ENCODE measurements at regions not wholly inside any gene's neighbourhood (a gene's known extent, or its start where the extent isn't known, plus 50 kb on each side); places are given as distances from the start of the nearest gene placed in this dataset.

GRCh38 chr2:195600778-195601177 lies 56.2 kb upstream of the SLC39A10 start:
- Histone ChIP-seq H3K4me3 (replicated peaks in 1 of 3) (no peak overlapping the region), H3K27ac (peak overlapping the region; percentile 60 to 77 (median 71)), H3K4me1 (peaks cover 26 to 37% of the 10 kb centered on the region in 2 donors), H3K9me3 (no peaks in the 10 kb centered on the region), H3K27me3 (no peaks in the 10 kb centered on the region), H3K36me3 (no peaks in the 10 kb centered on the region)
- DNase-seq, result no peak
- TF ChIP-seq, protein P1, sequence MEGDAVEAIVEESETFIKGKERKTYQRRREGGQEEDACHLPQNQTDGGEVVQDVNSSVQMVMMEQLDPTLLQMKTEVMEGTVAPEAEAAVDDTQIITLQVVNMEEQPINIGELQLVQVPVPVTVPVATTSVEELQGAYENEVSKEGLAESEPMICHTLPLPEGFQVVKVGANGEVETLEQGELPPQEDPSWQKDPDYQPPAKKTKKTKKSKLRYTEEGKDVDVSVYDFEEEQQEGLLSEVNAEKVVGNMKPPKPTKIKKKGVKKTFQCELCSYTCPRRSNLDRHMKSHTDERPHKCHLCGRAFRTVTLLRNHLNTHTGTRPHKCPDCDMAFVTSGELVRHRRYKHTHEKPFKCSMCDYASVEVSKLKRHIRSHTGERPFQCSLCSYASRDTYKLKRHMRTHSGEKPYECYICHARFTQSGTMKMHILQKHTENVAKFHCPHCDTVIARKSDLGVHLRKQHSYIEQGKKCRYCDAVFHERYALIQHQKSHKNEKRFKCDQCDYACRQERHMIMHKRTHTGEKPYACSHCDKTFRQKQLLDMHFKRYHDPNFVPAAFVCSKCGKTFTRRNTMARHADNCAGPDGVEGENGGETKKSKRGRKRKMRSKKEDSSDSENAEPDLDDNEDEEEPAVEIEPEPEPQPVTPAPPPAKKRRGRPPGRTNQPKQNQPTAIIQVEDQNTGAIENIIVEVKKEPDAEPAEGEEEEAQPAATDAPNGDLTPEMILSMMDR (IDR thresholded peaks at IDR 0.05), result no peak
- TF ChIP-seq POLR2A (IDR thresholded peaks at IDR 0.05), result no peak
- intact Hi-C loops (cut with DNase I), result no loop called here

DNA sequence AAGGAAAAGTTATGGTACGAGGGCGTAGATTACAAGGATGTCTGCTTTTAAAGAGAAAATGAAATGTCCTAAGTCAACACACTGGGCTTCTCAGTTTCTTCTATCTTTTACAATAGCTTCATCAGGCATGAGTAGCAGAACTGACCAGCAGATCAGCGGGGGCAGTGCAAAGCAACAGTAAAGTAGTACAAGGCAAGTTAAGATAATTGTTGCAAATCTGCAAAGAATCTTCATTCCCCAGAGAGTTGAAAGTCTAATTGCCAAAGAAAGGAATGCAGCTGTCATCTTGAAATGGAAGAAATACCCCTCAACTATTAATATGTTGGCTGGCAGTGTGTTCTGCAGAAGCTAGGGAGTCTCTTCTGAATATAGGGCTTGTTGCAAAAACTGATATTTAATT lies 60.2 kb upstream of the SLC39A10 start:
- 92 to 97% methylated on average over 3 of the region's 3 CpGs for WGBS, 2 donors

DNA sequence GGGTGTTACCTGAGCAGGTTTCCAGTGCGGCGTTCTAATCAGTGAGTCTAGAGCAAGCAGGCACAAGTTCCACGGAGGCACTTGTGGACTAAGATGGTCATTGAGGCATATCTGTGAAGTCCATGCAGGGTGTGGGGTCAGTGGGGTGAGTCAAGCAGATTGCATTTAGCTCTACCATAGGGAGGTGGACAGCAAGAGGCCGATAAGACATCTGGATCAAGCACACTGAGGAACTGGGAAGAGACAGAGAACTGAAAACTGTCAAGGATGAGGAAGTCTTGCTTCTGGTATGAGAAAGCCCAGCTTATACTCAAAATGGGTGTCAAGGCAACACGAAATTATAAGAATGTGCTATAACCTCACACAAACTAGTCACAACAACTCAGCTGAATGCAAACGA lies 61.2 kb upstream of the SLC39A10 start:
- DNase-seq, result peak; percentile 38 to 43
- H3K4me1 ChIP-seq, result peaks cover 52 to 54% of the 10 kb centered on the region in 2 donors
- no peak for TF ChIP-seq POLR2A (IDR thresholded peaks at IDR 0.05)
- TF ChIP-seq, protein P1 (IDR thresholded peaks at IDR 0.05), result no peak
- no peaks in the 10 kb centered on the region for H3K9me3 ChIP-seq
- H3K4me3 ChIP-seq (replicated peaks in 1 of 3), result no peak overlapping the region
- H3K27me3 ChIP-seq, result no peaks in the 10 kb centered on the region
- intact Hi-C loops (cut with DNase I), result no loop called here
- no peaks in the 10 kb centered on the region for H3K36me3 ChIP-seq
- 58 to 67% methylated on average over 6 of the region's 6 CpGs for WGBS, 2 donors
- peak overlapping the region; percentile 75 to 85 (median 79) for H3K27ac ChIP-seq

More for the DNA sequence above, 60.2 kb upstream of the SLC39A10 start:
- Histone ChIP-seq H3K27me3 (no peaks in the 10 kb centered on the region), H3K4me3 (replicated peaks in 1 of 3) (no peak overlapping the region), H3K36me3 (no peaks in the 10 kb centered on the region), H3K27ac (peak overlapping the region; percentile 30 to 79 (median 75)), H3K4me1 (peaks cover 49 to 51% of the 10 kb centered on the region in 2 donors), H3K9me3 (no peaks in the 10 kb centered on the region)
- intact Hi-C loops (cut with DNase I), result no loop called here
- TF ChIP-seq, protein P1 (IDR thresholded peaks at IDR 0.05), result no peak
- no peak for TF ChIP-seq POLR2A (IDR thresholded peaks at IDR 0.05)
- no peak for DNase-seq

DNA sequence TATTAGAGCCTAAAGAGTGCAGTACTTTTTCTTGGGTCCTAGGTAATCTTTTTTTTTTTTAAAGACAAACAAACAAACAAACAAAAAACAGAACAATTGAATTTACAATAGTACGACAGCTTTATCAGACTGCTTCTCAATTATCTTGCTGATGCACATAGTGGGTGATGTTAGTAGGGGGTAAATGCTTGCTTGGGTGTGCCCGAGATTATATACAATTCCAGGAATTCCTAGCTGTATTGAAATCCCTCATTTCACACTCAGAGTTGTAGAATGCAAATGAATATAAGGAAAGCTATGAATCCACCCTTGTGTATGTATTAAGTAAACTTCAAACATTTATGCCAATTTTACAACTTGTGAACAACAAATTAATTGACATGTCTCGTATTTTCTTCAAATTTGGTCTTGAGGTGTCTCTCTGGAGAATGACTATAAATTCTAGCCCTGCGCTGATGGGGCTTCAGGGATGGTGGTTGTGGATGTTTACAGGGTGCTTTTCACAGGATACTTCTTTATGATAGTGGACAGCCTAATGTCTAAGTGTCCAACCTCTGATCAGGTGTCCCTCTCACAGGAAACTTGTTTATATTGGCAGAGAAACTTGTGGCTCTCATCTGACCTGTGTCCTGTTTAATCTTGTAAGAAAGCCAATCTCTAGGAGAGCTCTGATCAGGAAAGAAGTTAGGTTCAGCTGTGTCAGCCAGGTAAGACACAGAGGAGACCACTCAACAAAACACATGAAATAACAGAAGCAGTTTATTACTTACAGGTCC lies 61.9 kb upstream of the SLC39A10 start:
- no peaks in the 10 kb centered on the region for H3K27me3 ChIP-seq
- peaks cover 51 to 53% of the 10 kb centered on the region in 2 donors for H3K4me1 ChIP-seq
- H3K27ac ChIP-seq, result peak overlapping the region; percentile 75 to 85 (median 79)
- 89 to 95% methylated on average over 4 of the region's 4 CpGs for WGBS, 2 donors
- H3K9me3 ChIP-seq, result no peaks in the 10 kb centered on the region
- intact Hi-C loops (cut with DNase I), result no loop called here
- H3K4me3 ChIP-seq (replicated peaks in 1 of 3), result no peak overlapping the region
- H3K36me3 ChIP-seq, result no peaks in the 10 kb centered on the region
- no peak for TF ChIP-seq POLR2A (IDR thresholded peaks at IDR 0.05)
- TF ChIP-seq, protein P1 (IDR thresholded peaks at IDR 0.05), result no peak
- no peak for DNase-seq

- Histone ChIP-seq H3K9me3 (no peaks in the 10 kb centered on the region), H3K27ac (peak overlapping the region; percentile 33 to 79 (median 75)), H3K4me1 (peaks cover 54 to 56% of the 10 kb centered on the region in 2 donors), H3K4me3 (replicated peaks in 1 of 3) (no peak overlapping the region), H3K27me3 (no peaks in the 10 kb centered on the region), H3K36me3 (no peaks in the 10 kb centered on the region)
- DNase-seq, result no peak
- 64 to 80% methylated on average over 3 of the region's 3 CpGs for WGBS, 2 donors
- no peak for TF ChIP-seq POLR2A (IDR thresholded peaks at IDR 0.05)
- TF ChIP-seq, protein P1 (IDR thresholded peaks at IDR 0.05), result no peak
- intact Hi-C loops (cut with DNase I), result no loop called here
Observed at GRCh38 chr2:195594248-195594647, 62.8 kb upstream of the SLC39A10 start.
